IPS-18c (cell line): ENCODE measurements at regions not wholly inside any gene's neighbourhood (a gene's known extent, or its start where the extent isn't known, plus 50 kb on each side); places are given as distances from the start of the nearest gene placed in this dataset.
"Not testable (repeated sequence)": the region's sequence is repeated elsewhere in the genome, so short reads cannot be mapped to it uniquely, and the experiment has no call there.

ENCODE experiments used
- H3K4me3 ChIP-seq: 2 replicates; pipeline ENCODE4 v1.7.0; 2013; ENCODE audit warnings: low read depth, mild to moderate bottlenecking, low read length, moderate library complexity; ENCODE audit not compliant: insufficient read depth
- H3K9me3 ChIP-seq: one replicate; pipeline ENCODE4 v1.6.1; 2013; ENCODE audit warnings: mild to moderate bottlenecking, low read length, moderate library complexity; ENCODE audit not compliant: control insufficient read depth, insufficient read depth

GRCh38 chr6:16989976-16990375 lies 111.9 kb upstream of the STMND1 start:
- H3K9me3 ChIP-seq, H3K4me3 ChIP-seq: not testable (repeated sequence)

DNA sequence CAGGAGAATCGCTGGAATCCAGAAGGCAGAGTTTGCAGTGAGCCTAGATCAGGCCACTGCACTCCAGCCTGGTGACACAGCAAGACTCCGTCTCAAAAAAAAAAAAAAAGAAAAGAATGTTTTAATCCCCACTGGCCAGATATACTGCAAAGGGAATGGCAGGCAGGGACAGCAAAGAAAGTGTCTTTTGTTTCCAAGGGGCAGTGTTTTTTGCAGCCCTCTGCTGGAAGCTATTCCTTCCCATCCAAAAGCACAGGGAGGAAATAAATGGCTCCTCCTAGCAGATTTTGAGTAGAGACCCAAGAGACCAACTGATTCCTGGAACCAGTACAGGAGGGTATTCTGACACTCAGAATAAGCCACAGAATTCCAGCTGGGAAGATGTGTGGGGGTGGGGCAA lies 112.5 kb upstream of the STMND1 start:
- no peaks in the 10 kb centered on the region for H3K9me3 ChIP-seq
- H3K4me3 ChIP-seq = no peak overlapping the region

DNA sequence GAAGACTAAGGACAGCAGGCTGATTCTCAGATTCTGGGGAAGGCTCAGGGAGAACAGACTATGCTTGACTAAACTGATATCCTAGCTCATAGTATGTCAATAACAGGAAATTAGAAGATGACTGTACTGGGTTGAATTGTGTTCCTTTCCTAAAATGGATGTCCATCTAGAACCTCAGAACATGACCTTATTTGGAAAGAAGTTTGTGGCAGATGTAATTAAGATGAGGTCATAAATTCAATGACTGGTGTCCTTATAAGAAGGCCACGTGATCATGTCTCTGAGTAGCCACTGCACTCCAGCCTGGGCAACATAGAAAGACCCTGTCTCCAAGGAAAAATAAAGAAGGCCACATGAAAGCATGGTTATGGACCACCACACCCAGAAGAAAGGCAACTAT lies 113.9 kb upstream of the STMND1 start:
- no peaks in the 10 kb centered on the region for H3K9me3 ChIP-seq

DNA sequence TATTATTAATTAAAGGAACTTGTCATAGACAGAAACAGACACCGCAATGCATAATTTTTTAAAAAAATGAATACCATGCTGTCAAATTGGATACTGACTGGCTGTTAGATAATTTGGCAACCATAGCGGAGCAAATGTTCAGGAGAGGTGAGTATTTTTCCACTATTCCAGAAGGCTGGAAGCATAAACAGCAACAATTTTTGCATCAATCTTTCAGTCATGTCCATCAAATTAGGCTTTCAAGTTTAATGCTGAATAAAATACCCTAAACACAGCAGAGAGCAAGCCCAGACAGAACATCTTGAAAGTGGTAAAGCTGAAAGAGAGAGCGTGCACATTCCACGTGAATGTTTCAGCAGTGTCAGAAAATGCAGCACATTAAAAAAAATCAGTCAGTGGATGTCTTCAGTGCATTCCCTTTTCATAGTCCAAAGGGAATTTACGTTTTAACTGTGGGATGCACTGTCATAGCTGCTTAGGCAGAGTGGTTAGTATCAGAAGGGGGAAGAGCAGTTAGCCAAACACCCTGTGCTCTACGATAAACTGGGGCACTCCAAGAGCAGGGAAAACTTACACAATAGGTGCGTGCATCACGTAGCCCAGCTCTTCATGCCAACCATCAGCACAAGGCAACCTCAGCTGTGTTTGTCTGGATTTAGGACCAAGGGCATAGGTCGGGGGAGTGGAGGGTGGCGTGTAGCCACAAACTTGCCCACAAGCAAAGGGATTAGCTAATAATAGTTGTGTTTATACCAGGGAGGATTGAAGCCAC lies 116.2 kb upstream of the STMND1 start:
- Histone ChIP-seq H3K9me3 (no peaks in the 10 kb centered on the region), H3K4me3 (no peak overlapping the region)

More for the DNA sequence above, 113.9 kb upstream of the STMND1 start:
- H3K4me3 ChIP-seq = no peak overlapping the region

- H3K9me3 ChIP-seq = no peaks in the 10 kb centered on the region
- H3K4me3 ChIP-seq = no peak overlapping the region
Observed at GRCh38 chr6:16982807-16983206, 119.0 kb upstream of the STMND1 start.

- H3K4me3 ChIP-seq = no peak overlapping the region
- H3K9me3 ChIP-seq = no peaks in the 10 kb centered on the region
Observed at GRCh38 chr6:16979677-16980370, 122.0 kb upstream of the STMND1 start.

DNA sequence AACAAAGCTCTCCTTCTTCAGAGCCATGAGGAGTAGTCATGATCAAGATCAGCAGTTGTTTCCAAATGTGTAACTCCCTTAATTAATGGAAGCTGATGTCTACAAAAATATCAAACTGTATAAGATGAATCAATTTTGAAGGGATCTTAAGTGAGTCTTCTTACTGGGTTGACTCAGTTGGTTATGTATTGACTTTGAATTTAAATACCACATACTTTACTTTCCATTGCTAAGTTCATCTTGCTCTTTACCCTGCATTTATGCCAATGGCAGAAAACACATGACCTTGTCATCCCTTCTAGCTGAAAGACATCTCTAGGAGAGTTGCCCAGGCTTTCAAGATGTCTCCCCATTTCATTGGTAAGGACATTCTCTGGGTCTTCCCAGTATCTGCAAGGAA lies 123.2 kb upstream of the STMND1 start:
- no peak overlapping the region for H3K4me3 ChIP-seq
- H3K9me3 ChIP-seq = no peaks in the 10 kb centered on the region

GRCh38 chr6:16976385-16977183 lies 125.3 kb upstream of the STMND1 start:
- H3K4me3 ChIP-seq = no peak overlapping the region
- H3K9me3 ChIP-seq = no peaks in the 10 kb centered on the region

DNA sequence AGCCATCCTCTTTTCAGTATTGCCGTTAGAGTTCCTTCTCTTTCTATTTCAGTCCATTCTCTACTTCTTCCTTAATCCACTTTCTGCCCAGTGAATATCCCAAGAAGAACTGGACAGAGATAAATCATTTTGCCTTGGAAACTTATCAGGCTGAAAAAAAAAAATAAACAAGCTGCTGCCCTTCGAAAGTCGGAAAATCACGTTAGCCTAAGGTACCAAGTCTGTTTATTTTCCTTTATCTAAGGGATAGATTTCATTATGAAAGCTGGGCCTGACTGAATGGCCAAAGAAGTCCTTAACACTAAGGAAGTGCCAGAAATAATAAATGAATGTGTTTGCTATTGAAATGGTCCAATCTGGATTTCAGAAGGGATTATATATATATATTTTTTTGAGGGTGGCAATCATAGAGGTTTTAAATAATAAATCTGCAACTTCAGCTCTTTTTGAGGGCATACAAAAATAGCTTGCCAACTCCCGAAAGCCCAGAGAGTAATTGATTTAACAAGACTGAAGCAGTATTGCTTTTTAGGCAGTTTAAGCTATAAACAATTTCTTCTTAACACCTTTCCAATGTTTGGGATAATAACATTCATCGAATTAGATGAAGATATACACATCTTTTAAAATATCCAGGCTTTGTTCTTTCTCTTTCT lies 127.0 kb upstream of the STMND1 start:
- H3K4me3 ChIP-seq = no peak overlapping the region
- no peaks in the 10 kb centered on the region for H3K9me3 ChIP-seq

DNA sequence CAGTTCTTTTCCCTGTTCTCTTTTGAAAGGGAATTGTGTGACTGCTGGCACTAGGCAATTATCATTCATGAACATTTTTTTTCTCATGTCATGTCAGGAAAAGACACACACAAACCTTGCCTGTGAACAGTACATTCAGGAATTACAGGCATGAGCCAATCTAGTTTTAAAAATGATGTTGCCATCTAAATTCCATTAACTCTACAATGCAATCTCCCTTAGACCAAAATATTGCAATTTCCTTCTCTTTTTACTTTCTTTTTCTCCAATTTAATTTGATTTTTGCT lies 127.5 kb upstream of the STMND1 start:
- Histone ChIP-seq H3K4me3 (no peak overlapping the region), H3K9me3 (no peaks in the 10 kb centered on the region)

GRCh38 chr6:16973545-16974386 lies 128.1 kb upstream of the STMND1 start:
- H3K9me3 ChIP-seq = no peaks in the 10 kb centered on the region

GRCh38 chr6:16973051-16973450 lies 128.8 kb upstream of the STMND1 start:
- Histone ChIP-seq H3K9me3 (no peaks in the 10 kb centered on the region), H3K4me3 (no peak overlapping the region)

More at GRCh38 chr6:16973545-16974386, 128.1 kb upstream of the STMND1 start:
- no peak overlapping the region for H3K4me3 ChIP-seq

GRCh38 chr6:16972535-16972934 lies 129.3 kb upstream of the STMND1 start:
- Histone ChIP-seq H3K4me3 (no peak overlapping the region), H3K9me3 (no peaks in the 10 kb centered on the region)

DNA sequence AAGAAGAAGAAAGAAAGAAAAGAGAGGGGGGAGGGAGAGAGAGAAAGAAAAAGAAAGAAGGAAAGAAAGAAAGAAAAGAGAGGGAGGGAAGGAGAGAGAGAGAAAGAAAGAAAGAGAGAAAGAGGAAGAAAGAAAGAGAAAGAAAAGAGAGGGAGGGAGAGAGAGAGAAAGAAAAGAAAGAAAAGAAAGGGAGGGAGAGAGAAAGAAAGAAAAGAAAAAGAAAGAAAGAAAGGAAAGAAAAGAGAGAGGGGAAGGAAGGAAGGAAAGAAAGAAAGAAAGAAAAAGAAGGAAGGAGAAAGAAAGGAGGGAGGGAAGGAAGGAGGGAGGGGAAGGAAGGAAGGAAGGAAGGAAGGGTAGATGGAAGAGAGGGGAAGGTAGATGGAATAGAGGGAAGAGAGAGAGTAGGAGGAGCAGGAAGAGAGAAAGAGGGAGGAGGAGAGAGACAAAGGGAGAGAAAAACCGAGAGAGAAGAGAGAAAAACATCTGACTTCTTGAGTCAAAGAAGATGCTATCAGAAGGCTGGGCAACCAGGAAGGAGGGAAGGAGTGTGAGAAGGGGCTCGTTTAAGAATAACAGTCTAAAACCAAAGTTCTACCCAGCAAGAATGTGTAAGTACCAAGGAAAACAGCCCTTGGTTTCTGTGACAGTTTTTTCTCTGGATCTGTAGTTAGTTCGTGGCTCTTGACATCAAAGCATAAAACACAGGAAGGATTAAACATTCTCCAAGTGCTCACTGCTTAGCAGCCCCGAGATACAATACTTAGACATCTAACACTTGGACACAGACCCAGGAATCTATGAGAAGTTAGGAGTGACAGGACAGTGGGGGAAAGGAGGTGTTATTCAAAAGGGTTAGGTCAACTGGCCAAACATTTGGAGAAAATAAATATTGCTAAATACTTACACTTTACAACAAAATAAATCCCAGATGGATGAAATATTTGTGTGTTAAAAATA lies 131.9 kb upstream of the STMND1 start:
- Histone ChIP-seq H3K9me3 (no peaks in the 10 kb centered on the region), H3K4me3 (no peak overlapping the region)

- Histone ChIP-seq H3K4me3 (no peak overlapping the region), H3K9me3 (no peaks in the 10 kb centered on the region)
Observed at GRCh38 chr6:16968101-16968500, 133.7 kb upstream of the STMND1 start.

- Histone ChIP-seq H3K9me3 (no peaks in the 10 kb centered on the region), H3K4me3 (no peak overlapping the region)
Observed at GRCh38 chr6:16967470-16967817, 134.4 kb upstream of the STMND1 start.
